SU-DHL-6 (cell line): ENCODE measurements at regions not wholly inside any gene's neighbourhood (a gene's known extent, or its start where the extent isn't known, plus 50 kb on each side); places are given as distances from the start of the nearest gene placed in this dataset.

Experiments used
- H2AFZ ChIP-seq: fragments of 200-600 bp; sonication (generic); 2 replicates; pipeline ENCODE4 v1.6.1; 2014; ENCODE audit warnings: low read depth, mild to moderate bottlenecking, moderate library complexity, mixed read lengths, antibody characterized with exemption, low read length; ENCODE audit not compliant: severe bottlenecking
- H3F3A ChIP-seq: fragments of 200-600 bp; shearing (Covaris generic); 2 replicates; pipeline ENCODE4 v1.6.0; 2016; ENCODE audit warnings: antibody characterized with exemption, mild to moderate bottlenecking; ENCODE audit not compliant: insufficient read depth
- H3K27ac ChIP-seq: fragments of 200-600 bp; sonication (generic); 2 replicates; pipeline ENCODE4 v1.5.1; 2016; ENCODE audit warnings: low read depth, mild to moderate bottlenecking, low read length, moderate library complexity, mixed read lengths
- H3K27me3 ChIP-seq: fragments of 200-600 bp; sonication (generic), shearing (Covaris generic); 2 replicates; pipeline ENCODE4 v1.6.0; 2014; ENCODE audit warnings: mild to moderate bottlenecking, low read length
- H3K36me3 ChIP-seq: fragments of 200-600 bp; sonication (generic); 2 replicates; pipeline ENCODE4 v1.6.1; 2014; ENCODE audit warnings: mild to moderate bottlenecking, low read length, mixed read lengths
- H3K4me2 ChIP-seq: fragments of 300-600, 200-600 bp; shearing (Covaris generic), sonication (generic); 2 replicates; pipeline ENCODE4 v1.6.0; 2014; ENCODE audit warnings: low read length, low read depth, mild to moderate bottlenecking; ENCODE audit not compliant: poor library complexity, severe bottlenecking
- H3K4me3 ChIP-seq: fragments of 200-600 bp; sonication (generic); 2 replicates; pipeline ENCODE4 v1.5.1; 2014; ENCODE audit warnings: antibody characterized with exemption, low read length, mild to moderate bottlenecking, mixed read lengths; ENCODE audit not compliant: insufficient read depth, poor library complexity, severe bottlenecking
- H3K79me2 ChIP-seq: fragments of 200-600 bp; sonication (generic); 2 replicates; pipeline ENCODE4 v1.6.1; 2014; ENCODE audit warnings: mild to moderate bottlenecking, low read length, moderate library complexity; ENCODE audit not compliant: insufficient read depth
- H3K9ac ChIP-seq: fragments of 200-600 bp; sonication (generic); 2 replicates; pipeline ENCODE4 v1.7.0; 2014; ENCODE audit warnings: mild to moderate bottlenecking, low read length
- H3K9me2 ChIP-seq: fragments of 200-600 bp; sonication (generic); replicated peaks from 2 replicates; pipeline ENCODE4 v1.6.1; 2014; ENCODE audit warnings: low read length; ENCODE audit not compliant: insufficient read depth
- H3K9me3 ChIP-seq: fragments of 200-600 bp; sonication (generic); 2 replicates; pipeline ENCODE4 v1.6.1; 2014; ENCODE audit warnings: low read length, mixed read lengths; ENCODE audit not compliant: insufficient read depth
- H4K20me1 ChIP-seq: fragments of 200-600 bp; sonication (generic); 2 replicates; pipeline ENCODE4 v1.6.1; 2014; ENCODE audit warnings: low read depth, mild to moderate bottlenecking, antibody characterized with exemption, low read length, moderate library complexity, mixed read lengths
- CTCF ChIP-seq: fragments of 200-600 bp; sonication (generic); IDR thresholded peaks from one replicate; pipeline ENCODE4 v1.5.1; 2017; ENCODE audit warnings: antibody characterized with exemption, mild to moderate bottlenecking, low read length, moderate library complexity; ENCODE audit not compliant: insufficient read depth, poor library complexity, severe bottlenecking
- EZH2phosphoT487 ChIP-seq: fragments of 200-600 bp; sonication (generic), shearing (Covaris generic); conservative IDR thresholded peaks from 2 replicates; pipeline ENCODE4 v1.6.1; 2018; ENCODE audit warnings: mild to moderate bottlenecking, antibody characterized with exemption, low read length, moderate library complexity, mixed read lengths

GRCh38 chr5:128637031-128637430, 99.0 kb upstream of the FBN2 start:
- Histone ChIP-seq H3K27me3 (no peaks in the 10 kb centered on the region), H2AFZ (no peak overlapping the region), H3K4me2 (no peak overlapping the region), H3K36me3 (no peaks in the 10 kb centered on the region), H3F3A (no peaks in the 10 kb centered on the region), H3K9me3 (no peaks in the 10 kb centered on the region), H4K20me1 (no peaks in the 10 kb centered on the region), H3K9ac (no peak overlapping the region), H3K4me3 (no peak overlapping the region), H3K27ac (no peak overlapping the region), H3K79me2 (no peaks in the 10 kb centered on the region), H3K9me2 (no peaks in the 10 kb centered on the region)
- no peak for TF ChIP-seq EZH2phosphoT487
- no peak for TF ChIP-seq CTCF

- no peaks in the 10 kb centered on the region for H3K9me2 ChIP-seq
- H3K9ac ChIP-seq: no peak overlapping the region
- no peak overlapping the region for H3K4me3 ChIP-seq
- no peaks in the 10 kb centered on the region for H3K79me2 ChIP-seq
- no peak overlapping the region for H2AFZ ChIP-seq
- no peaks in the 10 kb centered on the region for H4K20me1 ChIP-seq
- H3K27me3 ChIP-seq: no peaks in the 10 kb centered on the region
- TF ChIP-seq EZH2phosphoT487 (no peak), CTCF (no peak)
- H3K36me3 ChIP-seq: no peaks in the 10 kb centered on the region
- H3F3A ChIP-seq: no peaks in the 10 kb centered on the region
- no peak overlapping the region for H3K4me2 ChIP-seq
- H3K9me3 ChIP-seq: no peaks in the 10 kb centered on the region
- H3K27ac ChIP-seq: no peak overlapping the region
Observed at GRCh38 chr5:128641861-128642260, 103.8 kb upstream of the FBN2 start.

- Histone ChIP-seq H3K27me3 (no peaks in the 10 kb centered on the region), H4K20me1 (no peaks in the 10 kb centered on the region), H3K4me2 (no peak overlapping the region), H3F3A (no peaks in the 10 kb centered on the region), H3K36me3 (no peaks in the 10 kb centered on the region), H3K9ac (no peak overlapping the region), H3K9me2 (no peaks in the 10 kb centered on the region), H3K79me2 (no peaks in the 10 kb centered on the region), H2AFZ (no peak overlapping the region), H3K4me3 (no peak overlapping the region), H3K27ac (no peak overlapping the region), H3K9me3 (no peaks in the 10 kb centered on the region)
- no peak for TF ChIP-seq CTCF
- no peak for TF ChIP-seq EZH2phosphoT487
Observed at GRCh38 chr5:128644863-128645262, 106.8 kb upstream of the FBN2 start.

- Histone ChIP-seq H3K9ac (no peak overlapping the region), H3F3A (no peaks in the 10 kb centered on the region), H2AFZ (no peak overlapping the region), H3K27ac (no peak overlapping the region), H4K20me1 (no peaks in the 10 kb centered on the region), H3K4me3 (no peak overlapping the region), H3K4me2 (no peak overlapping the region), H3K27me3 (no peaks in the 10 kb centered on the region), H3K79me2 (no peaks in the 10 kb centered on the region), H3K9me3 (no peaks in the 10 kb centered on the region), H3K36me3 (no peaks in the 10 kb centered on the region), H3K9me2 (no peaks in the 10 kb centered on the region)
- no peak for TF ChIP-seq EZH2phosphoT487
- TF ChIP-seq CTCF: no peak
Observed at GRCh38 chr5:128645581-128645980, 107.5 kb upstream of the FBN2 start.
